SK-N-SH treated with all-trans-retinoic acid at 6 μM for 48 hours (cell line): ENCODE measurements at regions not wholly inside any gene's neighbourhood (a gene's known extent, or its start where the extent isn't known, plus 50 kb on each side); places are given as distances from the start of the nearest gene placed in this dataset.

ENCODE experiments used
- ATAC-seq: fragments of 200-7000 bp; cut with Tn5 transposase; 3 replicates; pipeline ENCODE4 v1.9.1; 2020; ENCODE audit warnings: mild to moderate bottlenecking, moderate library complexity
- ARNTL ChIP-seq: fragments of 450-650 bp; formaldehyde crosslinking; IDR thresholded peaks from 2 replicates; pipeline ENCODE4 v1.5.0; 2020; ENCODE audit warnings: low read depth, mild to moderate bottlenecking, moderate library complexity, borderline replicate concordance
- BACH2 ChIP-seq: fragments of 250-450 bp; sonication (Bioruptor Pico); IDR thresholded peaks from 2 replicates; pipeline ENCODE4 v1.9.0; 2021; ENCODE audit warnings: mild to moderate bottlenecking, borderline replicate concordance
- CSDC2 ChIP-seq: fragments of 250-450 bp; sonication (Bioruptor Pico); IDR thresholded peaks from 2 replicates; pipeline ENCODE4 v1.5.0; 2020; ENCODE audit warnings: mild to moderate bottlenecking, moderate library complexity
- CSRNP3 ChIP-seq: fragments of 250-450 bp; sonication (Bioruptor Pico); IDR thresholded peaks from 2 replicates; pipeline ENCODE4 v1.5.1; 2021; ENCODE audit warnings: mild to moderate bottlenecking, moderate library complexity
- ESRRG ChIP-seq: fragments of 250-450 bp; sonication (Bioruptor Pico); IDR thresholded peaks from 2 replicates; pipeline ENCODE4 v1.6.1; 2021; ENCODE audit warnings: mild to moderate bottlenecking
- GLIS3 ChIP-seq: fragments of 250-450 bp; sonication (Bioruptor Pico); IDR thresholded peaks from 2 replicates; pipeline ENCODE4 v1.5.0; 2020; ENCODE audit warnings: mild to moderate bottlenecking, moderate library complexity
- ISL1 ChIP-seq: fragments of 250-450 bp; sonication (Bioruptor Pico); IDR thresholded peaks from 2 replicates; pipeline ENCODE4 v2.1.2; 2022; ENCODE audit warnings: mild to moderate bottlenecking, moderate library complexity
- OSR1 ChIP-seq: fragments of 250-450 bp; sonication (Bioruptor Pico); IDR thresholded peaks from 2 replicates; pipeline ENCODE4 v1.8.0; 2022; ENCODE audit warnings: moderate library complexity, mild to moderate bottlenecking, inconsistent platforms
- PATZ1 ChIP-seq: fragments of 250-450 bp; sonication (Bioruptor Pico); IDR thresholded peaks from 2 replicates; pipeline ENCODE4 v1.8.0; 2020; ENCODE audit warnings: mild to moderate bottlenecking, moderate library complexity, borderline replicate concordance
- PPARA ChIP-seq: fragments of 250-450 bp; sonication (Bioruptor Pico); IDR thresholded peaks from 2 replicates; pipeline ENCODE4 v1.5.0; 2020; ENCODE audit warnings: mild to moderate bottlenecking, borderline replicate concordance
- TOX ChIP-seq: fragments of 250-450 bp; sonication (Bioruptor Pico); IDR thresholded peaks from 2 replicates; pipeline ENCODE4 v1.8.0; 2021; ENCODE audit warnings: mild to moderate bottlenecking, moderate library complexity, borderline replicate concordance
- TSHZ2 ChIP-seq: fragments of 250-450 bp; sonication (Bioruptor Pico); IDR thresholded peaks from 2 replicates; pipeline ENCODE4 v1.5.0; 2020; ENCODE audit warnings: mild to moderate bottlenecking, moderate library complexity
- ZFP3 ChIP-seq: fragments of 250-450 bp; sonication (Bioruptor Pico); IDR thresholded peaks from 2 replicates; pipeline ENCODE4 v1.5.0; 2020; ENCODE audit warnings: mild to moderate bottlenecking, moderate library complexity
- ZFP30 ChIP-seq: fragments of 450-650 bp; formaldehyde crosslinking; IDR thresholded peaks from 2 replicates; pipeline ENCODE4 v1.5.0; 2022; ENCODE audit warnings: mild to moderate bottlenecking, moderate library complexity
- ZNF565 ChIP-seq: fragments of 450-650 bp; formaldehyde crosslinking; conservative IDR thresholded peaks from 2 replicates; pipeline ENCODE4 v1.5.0; 2020; ENCODE audit warnings: low read depth, mild to moderate bottlenecking, moderate library complexity
- ZNF70 ChIP-seq: fragments of 450-650 bp; formaldehyde crosslinking; IDR thresholded peaks from 2 replicates; pipeline ENCODE4 v1.5.0; 2020; ENCODE audit warnings: mild to moderate bottlenecking, moderate library complexity
- ZNF8 ChIP-seq: fragments of 450-650 bp; formaldehyde crosslinking; IDR thresholded peaks from 2 replicates; pipeline ENCODE4 v1.5.0; 2020; ENCODE audit warnings: mild to moderate bottlenecking, moderate library complexity
- TF ChIP-seq, protein P1 (sequence below): fragments of 250-450 bp; sonication (Bioruptor Pico); IDR thresholded peaks from 2 replicates; pipeline ENCODE4 v1.8.0; 2021; ENCODE audit warnings: low read depth, mild to moderate bottlenecking, moderate library complexity, borderline replicate concordance

- no peak for TF ChIP-seq TOX (CRISPR knock-in tag)
- no peak for TF ChIP-seq ZNF70 (CRISPR knock-in tag)
- no peak for TF ChIP-seq CSRNP3 (CRISPR knock-in tag)
- no peak for TF ChIP-seq ZFP30
- TF ChIP-seq ZNF8 = no peak
- no peak for TF ChIP-seq PPARA
- no peak for TF ChIP-seq ISL1 (CRISPR knock-in tag)
- TF ChIP-seq OSR1 (CRISPR knock-in tag) = no peak
- no peak for TF ChIP-seq ESRRG
- no peak for TF ChIP-seq ZNF565
- TF ChIP-seq TSHZ2 (CRISPR knock-in tag) = no peak
- no peak for TF ChIP-seq GLIS3 (CRISPR knock-in tag)
- TF ChIP-seq BACH2 (CRISPR knock-in tag) = no peak
- no peak for TF ChIP-seq ZFP3 (CRISPR knock-in tag)
- TF ChIP-seq, protein P1, sequence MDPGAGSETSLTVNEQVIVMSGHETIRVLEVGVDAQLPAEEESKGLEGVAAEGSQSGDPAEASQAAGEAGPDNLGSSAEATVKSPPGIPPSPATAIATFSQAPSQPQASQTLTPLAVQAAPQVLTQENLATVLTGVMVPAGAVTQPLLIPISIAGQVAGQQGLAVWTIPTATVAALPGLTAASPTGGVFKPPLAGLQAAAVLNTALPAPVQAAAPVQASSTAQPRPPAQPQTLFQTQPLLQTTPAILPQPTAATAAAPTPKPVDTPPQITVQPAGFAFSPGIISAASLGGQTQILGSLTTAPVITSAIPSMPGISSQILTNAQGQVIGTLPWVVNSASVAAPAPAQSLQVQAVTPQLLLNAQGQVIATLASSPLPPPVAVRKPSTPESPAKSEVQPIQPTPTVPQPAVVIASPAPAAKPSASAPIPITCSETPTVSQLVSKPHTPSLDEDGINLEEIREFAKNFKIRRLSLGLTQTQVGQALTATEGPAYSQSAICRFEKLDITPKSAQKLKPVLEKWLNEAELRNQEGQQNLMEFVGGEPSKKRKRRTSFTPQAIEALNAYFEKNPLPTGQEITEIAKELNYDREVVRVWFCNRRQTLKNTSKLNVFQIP (CRISPR knock-in tag) = no peak
- no peak for ATAC-seq
Measured at GRCh38 chr3:40713306-40713705, 188.5 kb downstream of the ZNF621 start.

GRCh38 chr3:40713795-40714194 lies 189.0 kb downstream of the ZNF621 start:
- no peak for ATAC-seq

GRCh38 chr3:40714771-40715345 lies 190.1 kb downstream of the ZNF621 start:
- ATAC-seq = no peak
- TF ChIP-seq ARNTL (CRISPR knock-in tag) = no peak
- TF ChIP-seq OSR1 (CRISPR knock-in tag) = no peak
- no peak for TF ChIP-seq ZFP3 (CRISPR knock-in tag)
- TF ChIP-seq CSRNP3 (CRISPR knock-in tag) = no peak

More at GRCh38 chr3:40713795-40714194, 189.0 kb downstream of the ZNF621 start:
- TF ChIP-seq OSR1 (CRISPR knock-in tag) (no peak), PATZ1 (CRISPR knock-in tag) (no peak), ZNF70 (CRISPR knock-in tag) (no peak), CSDC2 (CRISPR knock-in tag) (no peak), BACH2 (CRISPR knock-in tag) (no peak)
- TF ChIP-seq, all 23 proteins: peak for 0

DNA sequence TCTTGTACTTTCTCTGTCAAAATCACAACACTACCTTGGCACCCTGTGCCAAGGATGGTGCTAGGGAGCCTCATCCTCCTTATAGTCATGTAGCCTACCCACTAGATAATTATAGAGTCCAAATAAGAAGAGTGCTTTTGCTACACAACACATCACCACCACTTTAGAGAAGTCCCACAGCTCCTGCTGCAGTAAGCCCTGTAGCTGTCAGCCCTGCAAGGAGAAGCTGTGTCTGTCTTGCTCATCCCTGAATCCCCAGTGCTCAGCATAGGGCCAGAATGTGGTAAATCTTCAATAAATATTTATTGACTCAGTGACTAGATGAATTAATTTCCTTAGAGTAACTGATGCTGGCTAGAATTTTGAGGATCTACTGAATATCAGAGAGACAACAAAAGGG lies 190.8 kb downstream of the ZNF621 start:
- no peak for ATAC-seq
- TF ChIP-seq OSR1 (CRISPR knock-in tag) = no peak
- no peak for TF ChIP-seq CSDC2 (CRISPR knock-in tag)
- TF ChIP-seq ZFP3 (CRISPR knock-in tag) = no peak
- no peak for TF ChIP-seq GLIS3 (CRISPR knock-in tag)
- no peak for TF ChIP-seq ARNTL (CRISPR knock-in tag)
- no peak for TF ChIP-seq TOX (CRISPR knock-in tag)
- TF ChIP-seq CSRNP3 (CRISPR knock-in tag) = no peak
- TF ChIP-seq PATZ1 (CRISPR knock-in tag) = no peak
- no peak for TF ChIP-seq ESRRG
- no peak for TF ChIP-seq TSHZ2 (CRISPR knock-in tag)
